NB4 (cell line): ENCODE measurements at regions not wholly inside any gene's neighbourhood (a gene's known extent, or its start where the extent isn't known, plus 50 kb on each side); places are given as distances from the start of the nearest gene placed in this dataset.

Experiments used
- DNase-seq: peaks from one replicate; pipeline ENCODE4 v3.0.0; 2010; ENCODE audit warnings: low read depth
- H3K4me3 ChIP-seq: one replicate; pipeline ENCODE4 v1.5.1; 2011; ENCODE audit warnings: mild to moderate bottlenecking, low read depth, low read length, moderate library complexity
- CTCF ChIP-seq: IDR thresholded peaks from one replicate; pipeline ENCODE4 v1.5.1; 2012; ENCODE audit warnings: low read depth, low read length
- MAX ChIP-seq: IDR thresholded peaks from 2 replicates; pipeline ENCODE4 v1.6.1; 2011; ENCODE audit warnings: low read depth, low read length
- MYC ChIP-seq: IDR thresholded peaks from 2 replicates; pipeline ENCODE4 v1.6.1; 2011; ENCODE audit warnings: low read depth, low read length
- POLR2A ChIP-seq: IDR thresholded peaks from 2 replicates; pipeline ENCODE4 v1.6.1; 2011; ENCODE audit warnings: mild to moderate bottlenecking; ENCODE audit not compliant: insufficient read length; ENCODE audit errors: extremely low read depth

GRCh38 chr10:90205340-90205739 is 503.9 kb downstream of the KIF20B start:
- H3K4me3 ChIP-seq, result no peak overlapping the region
- TF ChIP-seq MYC (no peak), POLR2A (no peak), CTCF (no peak), MAX (no peak)
- DNase-seq, result no peak

- no peak for TF ChIP-seq MYC
- TF ChIP-seq CTCF, result no peak
- no peak for TF ChIP-seq POLR2A
- TF ChIP-seq MAX, result no peak
- no peak for DNase-seq
- H3K4me3 ChIP-seq, result no peak overlapping the region
Observed at GRCh38 chr10:90213346-90213745, 512.0 kb downstream of the KIF20B start.

GRCh38 chr10:90218846-90219245 is 517.5 kb downstream of the KIF20B start:
- H3K4me3 ChIP-seq, result no peak overlapping the region
- no peak for DNase-seq
- TF ChIP-seq MYC (no peak), CTCF (no peak), MAX (no peak), POLR2A (no peak)

GRCh38 chr10:90222372-90222771 is 521.0 kb downstream of the KIF20B start:
- H3K4me3 ChIP-seq, result no peak overlapping the region
- TF ChIP-seq MYC (no peak), POLR2A (no peak), CTCF (no peak), MAX (no peak)
- DNase-seq, result no peak

GRCh38 chr10:90222939-90223338 is 521.5 kb downstream of the KIF20B start:
- TF ChIP-seq POLR2A (no peak), MYC (no peak), CTCF (no peak), MAX (no peak)
- H3K4me3 ChIP-seq, result no peak overlapping the region
- DNase-seq, result no peak
